Mesenchymal stem cell (in vitro differentiated cells and primary cell): ENCODE measurements at regions not wholly inside any gene's neighbourhood (a gene's known extent, or its start where the extent isn't known, plus 50 kb on each side); places are given as distances from the start of the nearest gene placed in this dataset.

Experiments
- DNase-seq: peaks from one replicate; pipeline ENCODE4 v3.0.0-alpha.2; 2013
- H2AFZ ChIP-seq: one replicate; pipeline ENCODE4 v1.6.1; 2013; ENCODE audit warnings: low read depth, mild to moderate bottlenecking, control low read depth, inconsistent platforms, low read length, moderate library complexity
- H2AK5ac ChIP-seq: 2 replicates; pipeline ENCODE4 v1.6.1; 2013; ENCODE audit warnings: low read length, moderate library complexity, mild to moderate bottlenecking, inconsistent platforms; ENCODE audit not compliant: severe bottlenecking
- H2BK120ac ChIP-seq: one replicate; pipeline ENCODE4 v1.6.1; 2013; ENCODE audit warnings: low read depth, mild to moderate bottlenecking, inconsistent platforms, low read length, moderate library complexity
- H2BK12ac ChIP-seq, 2 experiments: one replicate each; pipeline ENCODE4 v1.6.1; 2013; ENCODE audit warnings: inconsistent platforms in 2 of 2, low read length in 2 of 2, mild to moderate bottlenecking in 2 of 2, moderate library complexity in 2 of 2, control low read depth in 1 of 2
- H2BK15ac ChIP-seq: one replicate; pipeline ENCODE4 v1.6.1; 2013; ENCODE audit warnings: mild to moderate bottlenecking, low read depth, inconsistent platforms; ENCODE audit not compliant: poor library complexity, severe bottlenecking
- H2BK5ac ChIP-seq: 2 replicates; pipeline ENCODE4 v1.6.1; 2013; ENCODE audit warnings: low read depth, mild to moderate bottlenecking, low read length, control low read depth, inconsistent platforms; ENCODE audit not compliant: poor library complexity, severe bottlenecking
- H3K14ac ChIP-seq, 2 experiments: one replicate each; pipeline ENCODE4 v1.6.1; 2013; ENCODE audit warnings: inconsistent platforms in 2 of 2, low read length in 2 of 2, control low read depth in 1 of 2, mild to moderate bottlenecking in 1 of 2, moderate library complexity in 1 of 2
- H3K18ac ChIP-seq, 2 experiments: one replicate each; pipeline ENCODE4 v1.6.1; 2013; ENCODE audit warnings: inconsistent platforms in 2 of 2, low read length in 2 of 2, control low read depth in 1 of 2, low read depth in 1 of 2, mild to moderate bottlenecking in 1 of 2
- H3K23ac ChIP-seq, 2 experiments: one replicate each; pipeline ENCODE4 v1.6.1; 2013; ENCODE audit warnings: inconsistent platforms in 2 of 2, low read length in 2 of 2, mild to moderate bottlenecking in 2 of 2, moderate library complexity in 2 of 2, control low read depth in 1 of 2
- H3K27ac ChIP-seq: 2 replicates; pipeline ENCODE4 v1.5.1; 2013; ENCODE audit warnings: mild to moderate bottlenecking, moderate library complexity, low read length, control low read depth, inconsistent platforms; ENCODE audit not compliant: poor library complexity, severe bottlenecking
- H3K27me3 ChIP-seq, 2 experiments: 2 replicates each; pipeline versions ENCODE4 v1.6.1 to v1.7.0; 2013; ENCODE audit warnings: low read length in 2 of 2, mild to moderate bottlenecking in 2 of 2, moderate library complexity in 2 of 2, control low read depth in 1 of 2, inconsistent platforms in 1 of 2; ENCODE audit not compliant: control insufficient read depth in 1 of 2, insufficient read depth in 1 of 2
- H3K36me3 ChIP-seq, 2 experiments: 2 replicates each; pipeline versions ENCODE4 v1.6.1 to v1.7.0; 2013; ENCODE audit warnings: low read length in 2 of 2, control low read depth in 1 of 2, inconsistent platforms in 1 of 2, low read depth in 1 of 2, mild to moderate bottlenecking in 1 of 2; ENCODE audit not compliant: insufficient read depth in 2 of 2, control insufficient read depth in 1 of 2
- H3K4ac ChIP-seq, 2 experiments: one replicate each; pipeline ENCODE4 v1.6.1; 2013; ENCODE audit warnings: inconsistent platforms in 2 of 2, low read length in 2 of 2, mild to moderate bottlenecking in 2 of 2, moderate library complexity in 2 of 2, control low read depth in 1 of 2, low read depth in 1 of 2
- H3K4me1 ChIP-seq: 2 replicates; pipeline ENCODE4 v1.6.1; 2013; ENCODE audit warnings: low read depth, low read length, control low read depth; ENCODE audit not compliant: control insufficient read depth, insufficient read depth
- H3K4me2 ChIP-seq: 2 replicates; pipeline ENCODE4 v1.6.1; 2013; ENCODE audit warnings: low read length, mild to moderate bottlenecking, inconsistent platforms; ENCODE audit not compliant: poor library complexity, severe bottlenecking
- H3K4me3 ChIP-seq, 2 experiments: 2 replicates each; pipeline versions ENCODE4 v1.5.1 to v1.7.0; 2013; ENCODE audit warnings: low read length in 2 of 2, mild to moderate bottlenecking in 2 of 2, control low read depth in 1 of 2, low read depth in 1 of 2; ENCODE audit not compliant: insufficient read depth in 1 of 2
- H3K79me1 ChIP-seq: replicated peaks from 2 replicates; pipeline ENCODE4 v1.6.1; 2013; ENCODE audit warnings: mild to moderate bottlenecking, control low read depth, low read length, inconsistent platforms; ENCODE audit not compliant: poor library complexity, severe bottlenecking
- H3K9ac ChIP-seq: 2 replicates; pipeline ENCODE4 v1.7.0; 2013; ENCODE audit warnings: mild to moderate bottlenecking, low read length, moderate library complexity
- H3K9me3 ChIP-seq: 2 replicates; pipeline ENCODE4 v1.7.0; 2013; ENCODE audit warnings: mild to moderate bottlenecking, low read length; ENCODE audit not compliant: control insufficient read depth
- H4K8ac ChIP-seq: one replicate; pipeline ENCODE4 v1.6.1; 2013; ENCODE audit warnings: inconsistent platforms, mild to moderate bottlenecking, low read length, moderate library complexity
- H4K91ac ChIP-seq: one replicate; pipeline ENCODE4 v1.6.1; 2013; ENCODE audit warnings: mild to moderate bottlenecking, low read length, inconsistent platforms
- WGBS: methylation state at CpG from one replicate; pipeline ENCODE4 v1.1.7; 2013; ENCODE audit warnings: mixed read lengths; 5-methylcytosine and 5-hydroxymethylcytosine counted together

DNA sequence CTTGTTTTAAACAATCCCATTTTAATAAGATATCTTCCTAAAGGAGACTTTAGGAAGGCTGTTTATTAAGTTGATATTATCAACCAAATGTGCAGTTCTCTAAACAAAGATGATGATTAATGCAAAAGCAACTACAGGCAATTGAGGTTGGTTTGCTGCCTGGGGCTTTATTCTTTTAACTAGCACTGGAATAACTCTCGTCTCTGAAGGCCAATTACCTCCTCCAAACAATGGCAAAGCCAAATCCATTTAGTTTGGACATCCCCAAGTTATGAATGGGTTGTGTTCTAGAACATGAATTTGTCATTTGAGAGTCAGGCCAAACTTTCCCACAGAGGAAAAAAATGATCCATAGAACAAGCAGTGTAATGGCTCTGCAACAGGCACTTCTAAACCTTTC is 114.1 kb downstream of the SLC16A9 start:
- Histone ChIP-seq H3K36me3 (no peaks in the 10 kb centered on the region), H3K27me3 (no peaks in the 10 kb centered on the region), H2AK5ac (no peak overlapping the region), H3K79me1 (no peaks in the 10 kb centered on the region), H3K9ac (no peak overlapping the region), H3K4me1 (no peaks in the 10 kb centered on the region), H4K91ac (no peak overlapping the region), H3K23ac (no peak overlapping the region), H3K4me3 (no peak overlapping the region), H2AFZ (no peak overlapping the region), H2BK15ac (no peak overlapping the region), H3K27ac (no peak overlapping the region), H3K9me3 (no peaks in the 10 kb centered on the region), H3K18ac (no peak overlapping the region), H2BK120ac (no peak overlapping the region), H3K4me2 (no peak overlapping the region), H2BK5ac (no peak overlapping the region), H3K4ac (no peak overlapping the region), H2BK12ac (no peak overlapping the region), H3K14ac (no peak overlapping the region), H4K8ac (no peak overlapping the region)
- WGBS: no CpG with 5 or more reads among the region's 1 CpG
- no peak for DNase-seq

DNA sequence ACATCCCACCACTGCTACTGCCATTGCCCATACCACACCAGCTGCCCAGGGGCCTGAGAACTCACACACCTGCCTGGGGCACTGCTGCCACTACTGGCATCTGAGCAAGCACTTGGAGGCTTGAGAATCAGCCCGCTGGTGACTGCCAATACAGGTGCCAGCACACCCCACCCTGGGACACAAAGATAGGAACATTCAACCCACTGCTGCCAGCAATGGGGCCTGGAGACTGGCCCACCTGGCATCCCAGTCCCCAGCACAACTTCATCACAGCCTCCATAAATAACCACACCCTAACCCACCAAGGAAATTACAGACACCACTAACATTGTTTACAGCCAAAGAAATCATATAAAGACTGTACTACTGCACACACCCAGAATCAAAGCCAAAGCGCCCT is 115.9 kb downstream of the SLC16A9 start:
- 80% methylated on average over 2 of the region's 2 CpGs for WGBS
- no peak overlapping the region for H2BK15ac ChIP-seq

DNA sequence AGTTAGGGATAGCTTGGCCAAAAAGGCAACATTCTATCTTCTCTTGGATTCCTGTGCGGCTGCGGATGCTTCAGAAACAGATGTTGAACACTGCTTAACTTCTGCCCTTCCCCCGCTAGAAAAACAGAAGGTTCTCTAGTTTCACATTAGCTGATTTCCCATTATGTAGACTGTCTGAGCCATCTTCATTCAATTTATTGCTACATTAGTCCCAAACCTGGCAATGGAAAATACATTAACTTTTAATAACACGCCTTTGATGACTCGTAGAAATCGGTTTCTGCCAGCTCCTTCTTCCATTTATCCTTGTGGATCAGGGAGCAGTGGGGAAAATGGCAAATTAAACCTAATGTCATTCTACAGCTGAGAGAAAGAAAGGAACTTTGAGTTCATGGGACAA is 119.9 kb downstream of the SLC16A9 start:
- H3K4me2 ChIP-seq: no peak overlapping the region
- no peak overlapping the region for H3K9ac ChIP-seq
- H3K18ac ChIP-seq: no peak overlapping the region
- no peak overlapping the region for H2BK15ac ChIP-seq
- H3K14ac ChIP-seq: no peak overlapping the region
- no peak overlapping the region for H3K4me3 ChIP-seq
- no peak overlapping the region for H3K27ac ChIP-seq
- H4K91ac ChIP-seq: no peak overlapping the region
- H2BK12ac ChIP-seq: no peak overlapping the region
- H3K27me3 ChIP-seq: no peaks in the 10 kb centered on the region
- no peak overlapping the region for H4K8ac ChIP-seq
- no peak for DNase-seq
- H3K4ac ChIP-seq: no peak overlapping the region
- H3K4me1 ChIP-seq: no peaks in the 10 kb centered on the region
- H2BK5ac ChIP-seq: no peak overlapping the region
- 91% methylated on average over 6 of the region's 6 CpGs for WGBS
- no peaks in the 10 kb centered on the region for H3K36me3 ChIP-seq
- H2AK5ac ChIP-seq: no peak overlapping the region
- H3K23ac ChIP-seq: no peak overlapping the region
- H2BK120ac ChIP-seq: no peak overlapping the region
- no peak overlapping the region for H2AFZ ChIP-seq
- H3K9me3 ChIP-seq: no peaks in the 10 kb centered on the region
- no peaks in the 10 kb centered on the region for H3K79me1 ChIP-seq

More for the DNA sequence above, 115.9 kb downstream of the SLC16A9 start:
- Histone ChIP-seq H4K91ac (no peak overlapping the region), H2BK5ac (no peak overlapping the region), H3K36me3 (no peaks in the 10 kb centered on the region), H3K9me3 (no peaks in the 10 kb centered on the region), H2BK12ac (no peak overlapping the region), H3K4me3 (no peak overlapping the region), H2AFZ (no peak overlapping the region), H3K9ac (no peak overlapping the region), H3K23ac (no peak overlapping the region), H3K27me3 (no peaks in the 10 kb centered on the region), H3K4me1 (no peaks in the 10 kb centered on the region), H3K4me2 (no peak overlapping the region), H3K18ac (no peak overlapping the region), H2AK5ac (no peak overlapping the region), H3K4ac (no peak overlapping the region), H4K8ac (no peak overlapping the region), H3K14ac (no peak overlapping the region), H3K79me1 (no peaks in the 10 kb centered on the region), H3K27ac (no peak overlapping the region), H2BK120ac (no peak overlapping the region)
- DNase-seq: no peak

- Histone ChIP-seq H3K4me1 (no peaks in the 10 kb centered on the region), H4K8ac (no peak overlapping the region), H3K36me3 (no peaks in the 10 kb centered on the region), H3K9ac (no peak overlapping the region), H2BK15ac (no peak overlapping the region), H3K4me3 (no peak overlapping the region), H2BK5ac (no peak overlapping the region), H4K91ac (no peak overlapping the region), H2AK5ac (no peak overlapping the region), H2BK120ac (no peak overlapping the region), H3K4me2 (no peak overlapping the region), H3K18ac (no peak overlapping the region), H3K79me1 (no peaks in the 10 kb centered on the region), H3K14ac (no peak overlapping the region), H3K4ac (no peak overlapping the region), H2BK12ac (no peak overlapping the region), H2AFZ (no peak overlapping the region), H3K27ac (no peak overlapping the region), H3K27me3 (no peaks in the 10 kb centered on the region), H3K9me3 (no peaks in the 10 kb centered on the region), H3K23ac (no peak overlapping the region)
- no peak for DNase-seq
- 80% methylated on average over 5 of the region's 6 CpGs for WGBS
These were observed 120.9 kb downstream of the SLC16A9 start for GRCh38 chr10:59588791-59589190.
